ENCODE measurements at regions not wholly inside any gene's neighbourhood (a gene's known extent, or its start where the extent isn't known, plus 50 kb on each side); places are given as distances from the start of the nearest gene placed in this dataset.

GRCh38 chr16:27123795-27124409 lies 57.2 kb downstream of the C16orf82 start:
- Mint-ChIP-seq H3K9me3 (peaks cover 8 to 30% (median 14%) of the 10 kb centered on the region in 9 donors), H3K4me1 (no peaks in the 10 kb centered on the region), H3K27ac (no peak overlapping the region), H3K36me3 (peaks cover 0 to 15% (median 13%) of the 10 kb centered on the region in 3 donors), H3K4me3 (no peak overlapping the region), H3K27me3 (peaks cover 0 to 6% (median 0%) of the 10 kb centered on the region in 5 donors)
- ATAC-seq, result no peak
- POLR2A ChIA-PET, result no interaction called here
- no peak for DNase-seq

GRCh38 chr16:27127308-27127707 lies 60.6 kb downstream of the C16orf82 start:
- Mint-ChIP-seq H3K36me3 (peaks cover 0 to 13% (median 3%) of the 10 kb centered on the region in 3 donors), H3K9me3 (peaks cover 0 to 26% (median 11%) of the 10 kb centered on the region in 9 donors), H3K27me3 (peaks cover 0 to 4% (median 2%) of the 10 kb centered on the region in 5 donors), H3K27ac (no peak overlapping the region), H3K4me3 (no peak overlapping the region), H3K4me1 (no peaks in the 10 kb centered on the region)
- ATAC-seq, result no peak
- POLR2A ChIA-PET, result no interaction called here
- no peak for DNase-seq

- Mint-ChIP-seq H3K9me3 (peaks cover 0 to 34% (median 12%) of the 10 kb centered on the region in 9 donors), H3K4me3 (no peak overlapping the region), H3K36me3 (peaks cover 0 to 18% (median 5%) of the 10 kb centered on the region in 3 donors), H3K27me3 (peaks cover 0 to 2% (median 0%) of the 10 kb centered on the region in 5 donors), H3K27ac (no peak overlapping the region), H3K4me1 (no peaks in the 10 kb centered on the region)
- POLR2A ChIA-PET, result no interaction called here
- ATAC-seq (no peak), DNase-seq (no peak)
Observed at GRCh38 chr16:27129401-27129800, 62.7 kb downstream of the C16orf82 start.

GRCh38 chr16:27138257-27138656 lies 65.1 kb upstream of the KDM8 start:
- POLR2A ChIA-PET, result no interaction called here
- Mint-ChIP-seq H3K27me3 (peaks cover 0 to 15% (median 7%) of the 10 kb centered on the region in 5 donors), H3K36me3 (peaks cover 0 to 7% (median 0%) of the 10 kb centered on the region in 3 donors), H3K27ac (peak overlapping the region in 7 of 10 donors; percentile 50 to 81 (median 66)), H3K9me3 (peaks cover 0 to 14% (median 2%) of the 10 kb centered on the region in 9 donors), H3K4me1 (peaks cover 4 to 7% (median 7%) of the 10 kb centered on the region in 4 donors), H3K4me3 (peak overlapping the region in 2 of 10 donors; percentile 8 to 59)
- DNase-seq (no peak), ATAC-seq (no peak)

- H3K4me1 Mint-ChIP-seq, result peaks cover 0 to 2% (median under 1%) of the 10 kb centered on the region in 4 donors
- peaks cover 0 to 9% (median 6%) of the 10 kb centered on the region in 5 donors for H3K27me3 Mint-ChIP-seq
- POLR2A ChIA-PET, result no interaction called here
- ATAC-seq (no peak), DNase-seq (no peak)
- H3K4me3 Mint-ChIP-seq, result no peak overlapping the region
- H3K36me3 Mint-ChIP-seq, result peaks cover 0 to 8% (median 0%) of the 10 kb centered on the region in 3 donors
- peaks cover 0 to 8% (median 4%) of the 10 kb centered on the region in 9 donors for H3K9me3 Mint-ChIP-seq
- no peak overlapping the region for H3K27ac Mint-ChIP-seq
Observed at GRCh38 chr16:27145630-27146029, 57.7 kb upstream of the KDM8 start.

GRCh38 chr16:27149986-27150385 lies 53.3 kb upstream of the KDM8 start:
- Mint-ChIP-seq H3K4me3 (no peak overlapping the region), H3K4me1 (peaks cover 7 to 17% (median 11%) of the 10 kb centered on the region in 4 donors), H3K9me3 (peaks cover 0 to 8% (median 4%) of the 10 kb centered on the region in 9 donors), H3K27ac (no peak overlapping the region), H3K36me3 (peaks cover 0 to 8% (median 0%) of the 10 kb centered on the region in 3 donors), H3K27me3 (peaks cover 0 to 4% (median 0%) of the 10 kb centered on the region in 5 donors)
- DNase-seq (no peak), ATAC-seq (no peak)
- POLR2A ChIA-PET, result no interaction called here

GRCh38 chr16:27152121-27152520 lies 51.2 kb upstream of the KDM8 start:
- no peaks in the 10 kb centered on the region for H3K36me3 Mint-ChIP-seq
- no peaks in the 10 kb centered on the region for H3K27me3 Mint-ChIP-seq
- POLR2A ChIA-PET, result no interaction called here
- ATAC-seq, result no peak
- H3K4me1 Mint-ChIP-seq, result peaks cover 10 to 21% (median 15%) of the 10 kb centered on the region in 4 donors
- no peak overlapping the region for H3K4me3 Mint-ChIP-seq
- DNase-seq, result no peak
- H3K27ac Mint-ChIP-seq, result no peak overlapping the region
- no peaks in the 10 kb centered on the region for H3K9me3 Mint-ChIP-seq

GRCh38 chr16:27152801-27153200 lies 50.5 kb upstream of the KDM8 start:
- H3K9me3 Mint-ChIP-seq, result no peaks in the 10 kb centered on the region
- H3K27me3 Mint-ChIP-seq, result no peaks in the 10 kb centered on the region
- POLR2A ChIA-PET, result interaction anchor here (1.1 kb wide), 1 partner anchor 17 kb away, joined by 3 read pairs; no protein-coding TSS in a partner anchor
- DNase-seq, result no peak
- no peak overlapping the region for H3K4me3 Mint-ChIP-seq
- ATAC-seq, result no peak
- H3K27ac Mint-ChIP-seq, result peak overlapping the region in 1 of 10 donors; percentile 37
- no peaks in the 10 kb centered on the region for H3K36me3 Mint-ChIP-seq
- H3K4me1 Mint-ChIP-seq, result peaks cover 10 to 21% (median 15%) of the 10 kb centered on the region in 4 donors

Data from naive thymus-derived CD8-positive, alpha-beta T cell (primary cell).